22Rv1 (cell line): ENCODE measurements at regions not wholly inside any gene's neighbourhood (a gene's known extent, or its start where the extent isn't known, plus 50 kb on each side); places are given as distances from the start of the nearest gene placed in this dataset.
"Not testable (repeated sequence)": the region's sequence is repeated elsewhere in the genome, so short reads cannot be mapped to it uniquely, and the experiment has no call there.

Experiments
- H3K27ac ChIP-seq: fragments of 450-650 bp; 2 replicates; pipeline ENCODE4 v1.5.1; 2017
- ZFX ChIP-seq: fragments of 450-650 bp; IDR thresholded peaks from 2 replicates; pipeline ENCODE4 v1.6.1; 2017; ENCODE audit warnings: antibody characterized with exemption, borderline replicate concordance
- TF ChIP-seq, protein P1 (sequence below): fragments of 450-650 bp; IDR thresholded peaks from 2 replicates; pipeline ENCODE4 v1.5.1; 2017; ENCODE audit warnings: mild to moderate bottlenecking

DNA sequence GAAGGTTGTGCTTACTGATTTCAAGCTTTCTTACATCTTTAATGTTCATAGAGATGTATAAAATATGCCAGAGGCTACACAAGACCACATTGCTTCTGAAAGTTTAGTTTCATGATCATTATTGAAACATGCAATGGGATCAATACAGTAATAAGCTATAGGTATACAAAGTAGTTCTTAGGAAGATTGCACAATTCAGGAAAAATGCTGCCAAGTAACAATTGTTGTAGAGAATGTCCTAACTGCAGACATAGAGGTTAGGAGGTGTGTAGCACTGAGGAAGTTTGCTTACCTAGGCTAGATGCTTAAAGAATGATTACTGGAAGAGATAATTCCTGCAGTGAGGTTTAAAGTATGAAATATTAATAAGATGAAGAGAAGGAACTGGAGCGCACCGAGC lies 259.5 kb upstream of the CYRIA start:
- H3K27ac ChIP-seq: no peak overlapping the region
- no peak for TF ChIP-seq ZFX
- TF ChIP-seq, protein P1, sequence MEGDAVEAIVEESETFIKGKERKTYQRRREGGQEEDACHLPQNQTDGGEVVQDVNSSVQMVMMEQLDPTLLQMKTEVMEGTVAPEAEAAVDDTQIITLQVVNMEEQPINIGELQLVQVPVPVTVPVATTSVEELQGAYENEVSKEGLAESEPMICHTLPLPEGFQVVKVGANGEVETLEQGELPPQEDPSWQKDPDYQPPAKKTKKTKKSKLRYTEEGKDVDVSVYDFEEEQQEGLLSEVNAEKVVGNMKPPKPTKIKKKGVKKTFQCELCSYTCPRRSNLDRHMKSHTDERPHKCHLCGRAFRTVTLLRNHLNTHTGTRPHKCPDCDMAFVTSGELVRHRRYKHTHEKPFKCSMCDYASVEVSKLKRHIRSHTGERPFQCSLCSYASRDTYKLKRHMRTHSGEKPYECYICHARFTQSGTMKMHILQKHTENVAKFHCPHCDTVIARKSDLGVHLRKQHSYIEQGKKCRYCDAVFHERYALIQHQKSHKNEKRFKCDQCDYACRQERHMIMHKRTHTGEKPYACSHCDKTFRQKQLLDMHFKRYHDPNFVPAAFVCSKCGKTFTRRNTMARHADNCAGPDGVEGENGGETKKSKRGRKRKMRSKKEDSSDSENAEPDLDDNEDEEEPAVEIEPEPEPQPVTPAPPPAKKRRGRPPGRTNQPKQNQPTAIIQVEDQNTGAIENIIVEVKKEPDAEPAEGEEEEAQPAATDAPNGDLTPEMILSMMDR: no peak

DNA sequence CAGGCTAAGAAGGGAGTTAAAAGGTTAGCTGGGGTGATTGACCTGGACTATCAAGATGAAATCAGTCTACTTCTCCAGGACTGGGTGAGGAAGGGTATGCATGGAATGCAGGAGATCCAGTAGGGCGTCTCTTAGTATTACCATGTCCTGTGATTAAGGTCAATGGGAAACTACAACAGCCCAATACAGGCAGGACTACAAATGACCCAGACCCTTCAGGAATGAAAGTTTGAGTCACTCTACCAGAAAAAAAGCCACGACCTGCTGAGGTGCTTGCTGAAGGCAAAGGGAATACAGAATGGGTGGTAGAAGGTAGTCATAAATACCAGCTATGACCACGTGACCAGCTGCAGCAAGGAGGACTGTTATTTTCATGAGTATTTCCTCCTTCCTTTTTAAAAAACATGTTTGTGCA lies 249.7 kb upstream of the CYRIA start:
- H3K27ac ChIP-seq: not testable (repeated sequence)

DNA sequence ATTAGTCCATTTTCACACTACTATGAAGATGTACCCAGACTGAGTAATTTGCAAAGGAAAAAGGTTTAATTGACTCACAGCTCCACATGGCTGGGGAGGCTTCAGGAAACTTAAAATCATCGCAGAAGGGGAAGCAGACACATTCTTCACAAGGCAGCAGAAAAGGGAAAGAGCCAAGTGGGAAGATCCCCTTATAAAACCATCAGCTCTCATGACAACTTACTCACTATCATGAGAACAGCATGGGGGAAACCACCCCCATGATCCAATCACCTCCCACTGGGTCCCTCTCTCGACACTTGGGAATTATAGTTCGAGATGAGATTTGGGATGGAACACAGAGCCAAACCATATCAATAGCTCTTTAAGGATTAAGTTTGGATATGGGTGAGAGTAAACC lies 246.1 kb upstream of the CYRIA start:
- H3K27ac ChIP-seq: no peak overlapping the region
- TF ChIP-seq, protein P1: no peak
- no peak for TF ChIP-seq ZFX

DNA sequence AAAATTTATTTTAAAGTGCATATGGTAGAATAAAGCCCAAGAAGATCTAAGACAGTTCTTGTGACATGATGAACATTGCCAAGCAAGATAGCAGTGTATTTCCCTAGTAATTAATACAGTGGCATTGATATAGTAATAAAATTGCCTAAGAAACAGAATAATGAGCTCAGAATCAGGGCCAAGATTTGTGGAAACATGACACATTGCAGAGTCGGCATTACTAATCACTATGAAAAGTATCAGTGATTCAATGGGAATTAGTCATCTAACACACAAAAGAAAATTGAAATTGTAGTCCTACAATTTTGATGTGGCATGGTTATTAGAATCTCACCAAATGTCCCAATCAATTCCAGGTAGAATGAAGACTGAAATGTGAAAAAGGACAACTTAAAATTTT lies 243.0 kb upstream of the CYRIA start:
- TF ChIP-seq, protein P1: no peak
- no peak for TF ChIP-seq ZFX
- H3K27ac ChIP-seq: no peak overlapping the region

DNA sequence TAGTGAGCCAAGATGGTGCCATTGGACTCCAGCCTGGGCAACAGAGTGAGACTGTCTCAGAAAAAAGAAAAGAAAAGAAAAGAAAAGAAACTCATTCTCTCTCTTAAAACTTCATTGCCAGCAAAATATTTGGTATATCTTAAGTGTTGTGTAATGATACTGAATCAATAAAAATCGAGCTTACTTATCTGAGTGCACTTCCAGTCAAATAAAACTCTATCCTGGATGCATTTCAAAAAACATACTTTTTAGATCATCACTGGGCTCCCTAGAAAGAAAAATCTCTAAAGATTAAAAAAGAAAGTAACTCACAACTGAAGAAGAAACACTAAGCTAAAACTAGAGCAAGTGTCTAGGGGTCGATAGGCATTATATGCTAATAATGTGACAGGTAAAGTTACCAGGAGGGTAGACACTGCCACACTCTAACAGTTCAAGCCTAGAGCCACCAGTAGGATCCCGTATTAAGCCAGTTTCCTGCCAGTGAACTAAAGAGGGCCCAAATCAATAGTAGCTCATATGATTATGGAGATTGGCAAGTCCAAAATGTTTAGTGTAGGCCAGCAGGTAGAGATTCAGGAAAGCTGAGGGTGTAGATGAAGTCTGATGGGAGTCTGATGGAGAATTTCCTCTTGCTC lies 242.1 kb upstream of the CYRIA start:
- no peak overlapping the region for H3K27ac ChIP-seq
- TF ChIP-seq ZFX: no peak
- TF ChIP-seq, protein P1: no peak

DNA sequence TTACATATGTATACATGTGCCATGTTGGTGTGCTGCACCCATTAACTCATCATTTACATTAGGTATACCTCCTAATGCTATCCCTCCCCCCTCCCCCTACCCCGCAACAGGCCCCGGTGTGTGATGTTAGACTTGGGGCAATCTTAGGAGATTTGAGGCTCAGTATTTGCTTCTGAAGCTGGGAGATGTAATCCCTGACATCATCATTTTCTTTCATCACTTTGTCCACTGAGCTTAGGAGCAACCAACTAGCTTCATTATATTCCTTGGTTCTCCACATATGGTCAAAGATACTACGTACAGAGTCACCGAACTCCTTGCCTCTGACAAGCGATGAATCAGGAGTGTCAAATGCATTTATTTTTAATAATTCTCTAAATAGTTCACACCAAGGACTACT lies 239.7 kb upstream of the CYRIA start:
- not testable (repeated sequence) for H3K27ac ChIP-seq

DNA sequence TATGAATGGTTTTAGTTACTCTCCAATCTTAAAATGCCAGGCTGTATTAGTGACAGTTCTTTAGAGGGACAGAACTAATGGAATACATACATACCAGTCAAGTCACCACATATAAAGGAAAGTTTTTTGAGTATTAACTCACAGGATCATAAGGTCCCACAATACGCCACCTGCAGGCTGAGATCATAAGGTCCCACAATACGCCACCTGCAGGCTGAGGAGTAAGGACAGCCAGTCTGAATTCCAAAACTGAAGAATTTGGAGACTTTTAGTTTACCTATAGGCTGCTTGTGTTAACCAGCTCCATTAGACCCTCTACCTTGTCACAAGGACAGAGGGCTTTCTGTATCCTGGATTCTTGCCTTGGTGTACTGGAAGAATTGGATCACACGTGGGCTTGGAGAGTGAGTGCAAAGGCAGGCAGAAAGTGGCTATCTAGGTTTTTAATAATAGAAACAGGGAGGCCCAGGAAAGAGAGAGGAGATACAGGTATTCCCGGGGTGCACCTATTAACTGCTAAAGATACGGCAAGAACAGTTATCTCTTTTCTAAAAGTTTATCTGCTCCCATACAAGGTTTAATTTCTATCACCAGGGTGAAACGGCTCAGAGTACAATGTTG lies 234.9 kb upstream of the CYRIA start:
- H3K27ac ChIP-seq: no peak overlapping the region
- TF ChIP-seq ZFX: no peak
- TF ChIP-seq, protein P1: peak; percentile 91

DNA sequence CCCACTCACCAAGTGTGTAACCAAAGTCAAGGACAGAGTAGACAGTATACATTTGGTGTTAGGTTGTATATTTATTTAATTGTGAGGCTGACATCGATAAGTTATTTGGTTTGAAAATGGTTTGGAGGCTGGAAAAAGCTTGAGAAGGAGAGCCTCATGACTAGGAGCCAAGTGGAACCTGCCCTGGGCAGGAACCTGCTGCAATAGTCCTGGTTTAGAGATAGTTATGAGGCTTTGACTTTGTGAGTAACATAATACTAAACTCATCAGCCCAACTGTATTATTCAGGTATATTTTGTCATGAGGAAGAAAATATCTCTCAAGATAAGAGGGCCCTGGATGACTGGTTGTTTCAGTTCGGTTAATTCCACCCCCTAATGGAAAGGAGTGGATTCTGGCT lies 234.3 kb upstream of the CYRIA start:
- no peak for TF ChIP-seq ZFX
- TF ChIP-seq, protein P1: no peak
- no peak overlapping the region for H3K27ac ChIP-seq
